ENCODE measurements at regions not wholly inside any gene's neighbourhood (a gene's known extent, or its start where the extent isn't known, plus 50 kb on each side); places are given as distances from the start of the nearest gene placed in this dataset.
"Not testable (repeated sequence)": the region's sequence is repeated elsewhere in the genome, so short reads cannot be mapped to it uniquely, and the experiment has no call there.

- Histone ChIP-seq H3K27me3 (no peaks in the 10 kb centered on the region), H3K27ac (no peak overlapping the region), H3K9me3 (no peaks in the 10 kb centered on the region), H3K36me3 (no peaks in the 10 kb centered on the region), H3K4me3 (no peak overlapping the region), H3K4me1 (no peaks in the 10 kb centered on the region)
- intact Hi-C loops (cut with DNase I): no loop called here
- TF ChIP-seq POLR2AphosphoS5 (IDR thresholded peaks at IDR 0.05; ENCODE audit: insufficient read depth in 1 of 2, low read depth in 1 of 2): no peak
- TF ChIP-seq CTCF (IDR thresholded peaks at IDR 0.05): no peak
- no peak for DNase-seq (ENCODE audit: extremely low spot score in 2 of 2)
These were observed 393.6 kb upstream of the CDIN1 start for GRCh38 chr15:36185845-36186244.

DNA sequence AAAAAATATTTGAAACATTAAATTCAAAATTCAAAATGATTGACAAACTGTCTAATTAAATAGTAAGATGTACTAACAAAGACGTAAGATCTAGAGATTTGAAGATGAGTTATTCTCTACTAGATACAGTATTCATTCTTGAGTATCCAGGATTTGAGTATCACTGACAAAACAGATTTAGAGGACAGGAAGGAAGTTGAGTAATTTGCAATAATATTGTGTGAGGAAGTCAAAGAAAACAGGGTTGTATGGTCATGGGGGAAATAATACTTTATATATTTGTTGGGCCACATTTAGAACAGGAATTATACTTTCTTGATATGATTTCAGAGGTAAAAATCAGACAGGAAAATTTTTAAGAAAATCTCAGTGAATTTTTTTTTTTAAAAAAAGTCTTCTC, 393.1 kb upstream of the CDIN1 start:
- H3K4me1 ChIP-seq: no peaks in the 10 kb centered on the region
- DNase-seq (ENCODE audit: extremely low spot score in 2 of 2): no peak
- no peaks in the 10 kb centered on the region for H3K27me3 ChIP-seq
- intact Hi-C loops (cut with DNase I): no loop called here
- H3K9me3 ChIP-seq: no peaks in the 10 kb centered on the region
- H3K27ac ChIP-seq: no peak overlapping the region
- H3K4me3 ChIP-seq: no peak overlapping the region
- TF ChIP-seq POLR2AphosphoS5 (IDR thresholded peaks at IDR 0.05; ENCODE audit: insufficient read depth in 1 of 2, low read depth in 1 of 2): no peak
- H3K36me3 ChIP-seq: no peaks in the 10 kb centered on the region

DNA sequence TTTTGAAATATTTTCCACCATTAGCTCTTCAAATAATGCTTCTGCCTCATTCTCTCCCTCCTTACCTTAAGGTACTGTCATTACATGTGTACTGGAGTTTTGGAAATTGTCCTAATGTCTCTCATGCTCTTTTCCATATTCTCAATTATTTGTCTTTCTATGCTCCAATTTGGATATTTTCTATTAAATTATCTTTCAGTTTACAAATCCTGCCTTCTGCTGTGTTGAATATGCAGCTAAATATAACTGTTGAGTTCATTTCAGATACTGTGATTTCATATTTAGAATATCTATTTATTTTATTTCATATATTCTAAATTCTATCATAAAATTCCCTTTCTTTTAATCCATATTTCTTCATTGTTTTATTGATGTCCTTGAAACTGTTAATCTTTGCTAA, 388.0 kb upstream of the CDIN1 start:
- Histone ChIP-seq H3K4me3 (no peak overlapping the region), H3K27me3 (no peaks in the 10 kb centered on the region), H3K9me3 (no peaks in the 10 kb centered on the region), H3K36me3 (no peaks in the 10 kb centered on the region), H3K27ac (no peak overlapping the region), H3K4me1 (no peaks in the 10 kb centered on the region)
- no peak for DNase-seq (ENCODE audit: extremely low spot score in 2 of 2)
- TF ChIP-seq CTCF (IDR thresholded peaks at IDR 0.05): no peak
- no peak for TF ChIP-seq POLR2AphosphoS5 (IDR thresholded peaks at IDR 0.05; ENCODE audit: insufficient read depth in 1 of 2, low read depth in 1 of 2)
- no peak for TF ChIP-seq POLR2A (IDR thresholded peaks at IDR 0.05)
- intact Hi-C loops (cut with DNase I): no loop called here

DNA sequence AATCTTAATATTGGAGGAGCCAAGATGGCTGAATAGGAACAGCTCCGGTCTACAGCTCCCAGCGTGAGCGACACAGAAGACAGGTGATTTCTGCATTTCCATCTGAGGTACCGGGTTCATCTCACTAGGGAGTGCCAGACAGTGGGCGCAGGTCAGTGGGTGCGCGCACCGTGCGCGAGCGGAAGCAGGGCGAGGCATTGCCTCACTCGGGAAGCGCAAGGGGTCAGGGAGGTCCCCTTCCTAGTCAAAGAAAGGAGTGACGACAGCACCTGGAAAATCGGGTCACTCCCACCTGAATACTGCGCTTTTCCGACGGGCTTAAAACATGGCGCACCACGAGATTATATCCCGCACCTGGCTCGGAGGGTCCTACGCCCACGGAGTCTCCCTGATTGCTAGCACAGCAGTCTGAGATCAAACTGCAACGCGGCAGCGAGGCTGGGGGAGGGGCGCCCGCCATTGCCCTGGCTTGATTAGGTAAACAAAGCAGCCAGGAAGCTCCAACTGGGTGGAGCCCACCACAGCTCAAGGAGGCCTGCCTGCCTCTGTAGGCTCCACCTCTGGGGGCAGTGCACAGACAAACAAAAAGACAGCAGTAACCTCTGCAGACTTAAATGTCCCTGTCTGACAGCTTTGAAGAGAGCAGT, 383.9 kb upstream of the CDIN1 start:
- H3K4me1 ChIP-seq; H3K27ac ChIP-seq; DNase-seq (ENCODE audit: extremely low spot score in 2 of 2); intact Hi-C loops (cut with DNase I); H3K4me3 ChIP-seq; H3K36me3 ChIP-seq; H3K27me3 ChIP-seq; H3K9me3 ChIP-seq: not testable (repeated sequence)

DNA sequence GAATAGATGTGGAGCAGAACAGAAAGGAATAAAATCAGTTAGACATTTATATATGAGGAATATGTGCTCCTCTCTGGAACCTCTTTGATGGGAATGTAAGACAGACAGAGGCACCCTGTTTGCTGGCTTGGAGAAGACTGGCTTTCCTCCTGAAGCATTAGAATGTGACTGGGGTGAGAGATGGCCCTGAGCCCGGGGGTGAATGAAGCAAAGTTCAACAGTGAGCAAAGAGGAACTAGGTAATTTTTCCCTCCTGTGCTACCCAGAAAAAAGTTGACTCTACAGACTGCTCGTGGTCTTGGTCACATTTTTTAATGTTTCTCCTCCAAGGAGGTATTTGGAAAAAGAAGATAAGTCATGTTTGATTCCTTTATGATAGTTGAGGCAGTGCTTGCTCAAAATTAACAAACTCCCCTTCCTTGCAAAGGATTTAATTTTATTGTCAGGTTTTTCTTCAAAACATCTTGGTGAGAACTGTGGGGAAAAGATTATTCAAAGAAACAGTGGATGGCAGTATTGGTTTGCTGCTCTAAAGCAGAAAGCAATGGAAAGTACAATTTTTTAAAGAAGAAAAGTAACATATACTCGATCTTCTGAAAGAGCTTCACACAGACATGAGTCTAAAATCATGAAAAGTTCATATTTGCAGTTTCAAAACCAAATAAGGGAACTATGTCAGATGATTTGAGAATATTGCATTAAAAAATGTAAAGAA, 370.4 kb upstream of the CDIN1 start:
- Histone ChIP-seq H3K4me3 (no peak overlapping the region), H3K36me3 (no peaks in the 10 kb centered on the region), H3K9me3 (no peaks in the 10 kb centered on the region), H3K4me1 (no peaks in the 10 kb centered on the region), H3K27me3 (no peaks in the 10 kb centered on the region), H3K27ac (no peak overlapping the region)
- TF ChIP-seq CTCF (IDR thresholded peaks at IDR 0.05): no peak
- TF ChIP-seq POLR2A (IDR thresholded peaks at IDR 0.05): no peak
- intact Hi-C loops (cut with DNase I): no loop called here
- no peak for DNase-seq (ENCODE audit: extremely low spot score in 2 of 2)

DNA sequence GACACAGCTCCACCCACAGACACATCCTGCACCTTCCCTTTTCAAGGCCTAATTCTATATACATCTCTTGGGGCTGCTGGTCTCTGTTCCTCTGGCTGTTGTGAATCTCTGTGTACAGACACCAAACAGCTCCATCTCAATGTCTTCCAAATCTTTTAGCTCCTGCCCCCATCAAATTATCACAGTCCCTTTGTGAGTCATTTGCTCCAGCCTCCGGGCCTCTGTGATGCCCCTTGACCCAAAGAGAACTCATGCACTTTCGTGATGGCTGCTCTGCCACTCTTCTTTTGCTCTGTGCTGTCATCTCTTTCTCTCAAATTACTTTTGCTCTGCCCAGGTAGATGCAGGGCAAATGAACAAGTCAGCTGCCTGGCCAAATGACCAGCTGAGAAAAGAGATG, 369.0 kb upstream of the CDIN1 start:
- no peak for DNase-seq (ENCODE audit: extremely low spot score in 2 of 2)
- Histone ChIP-seq H3K4me3 (no peak overlapping the region), H3K27ac (no peak overlapping the region), H3K4me1 (no peaks in the 10 kb centered on the region), H3K36me3 (no peaks in the 10 kb centered on the region), H3K27me3 (no peaks in the 10 kb centered on the region), H3K9me3 (no peaks in the 10 kb centered on the region)
- intact Hi-C loops (cut with DNase I): no loop called here
- no peak for TF ChIP-seq POLR2A (IDR thresholded peaks at IDR 0.05)
- TF ChIP-seq CTCF (IDR thresholded peaks at IDR 0.05): no peak
- no peak for TF ChIP-seq POLR2AphosphoS5 (IDR thresholded peaks at IDR 0.05; ENCODE audit: insufficient read depth in 1 of 2, low read depth in 1 of 2)

Measured in vagina (tissue), 2 donors.